G401 (cell line): ENCODE measurements at regions not wholly inside any gene's neighbourhood (a gene's known extent, or its start where the extent isn't known, plus 50 kb on each side); places are given as distances from the start of the nearest gene placed in this dataset.
A peak's percentile ranks its signal among the peaks of the same experiment; 100 is the strongest.
"Not testable (repeated sequence)": the region's sequence is repeated elsewhere in the genome, so short reads cannot be mapped to it uniquely, and the experiment has no call there.

Experiments
- DNase-seq: peaks from one replicate; pipeline ENCODE4 v3.0.0-alpha.2; 2015; ENCODE audit warnings: low spot score
- in situ Hi-C: cut with HindIII; loops from 2 replicates; pipeline ENCODE4 v1.10.0; 2016; ENCODE audit warnings: low sequenced_read_pairs, mixed read lengths

DNA sequence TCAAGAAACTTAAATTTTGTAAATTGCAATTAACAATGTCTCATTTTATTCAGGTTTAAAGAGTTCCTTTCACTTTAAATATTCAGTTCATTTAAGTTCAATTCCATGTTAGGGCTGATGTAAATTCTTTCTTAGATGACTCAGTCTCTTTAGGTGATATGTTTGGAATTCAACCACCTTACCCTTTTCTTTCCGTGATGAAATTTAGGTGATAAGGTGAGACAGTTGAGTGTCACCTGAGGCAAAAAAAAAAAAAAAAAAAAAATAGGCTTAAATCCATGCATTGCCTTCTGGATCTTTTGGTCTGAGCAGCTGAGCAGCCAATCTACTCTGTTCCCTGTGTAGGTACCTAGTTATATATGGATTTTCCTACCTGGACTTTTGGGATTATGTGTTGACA, 299.5 kb downstream of the DAD1 start:
- no peak for DNase-seq
- in situ Hi-C loops, result no loop called here

DNA sequence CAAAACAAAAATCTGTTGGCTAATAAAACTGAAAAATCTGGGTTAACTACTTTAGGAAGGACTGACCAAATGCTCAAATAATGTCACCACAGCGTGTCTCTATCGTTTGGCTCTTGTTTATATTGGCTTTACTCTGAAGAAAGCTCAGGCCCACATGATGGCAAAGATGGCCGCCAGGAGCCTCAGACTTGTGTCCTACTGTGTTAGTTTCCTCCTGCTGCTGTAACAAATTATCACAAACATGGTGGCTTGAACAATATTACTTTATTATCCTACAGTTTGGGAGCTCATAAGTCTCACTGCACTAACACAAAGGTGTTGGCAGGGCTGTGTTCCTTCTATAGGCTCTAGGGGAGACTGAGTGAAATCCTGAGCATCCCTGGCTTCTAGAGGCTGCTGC, 303.0 kb downstream of the DAD1 start:
- DNase-seq, result no peak
- in situ Hi-C loops, result no loop called here

DNA sequence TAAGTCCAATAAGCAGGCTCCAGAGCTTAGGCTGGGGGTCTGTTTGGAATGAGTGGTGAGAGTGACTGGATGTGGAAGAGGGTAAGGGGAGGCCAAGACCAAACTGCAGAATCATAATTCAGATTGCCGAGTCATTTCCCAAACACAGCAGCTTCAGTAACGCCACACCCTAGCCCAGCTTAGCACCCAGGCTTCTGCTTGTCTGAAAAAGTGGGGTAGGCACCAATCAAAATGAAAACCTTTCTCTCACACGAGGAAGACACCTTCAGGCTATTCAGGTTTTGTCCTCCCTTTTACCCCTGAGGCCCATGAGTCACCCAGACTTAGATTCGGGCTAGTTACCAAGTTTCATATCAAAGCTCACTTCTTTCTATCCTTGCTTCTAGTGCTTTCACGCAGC, 306.1 kb downstream of the DAD1 start:
- in situ Hi-C loops, result no loop called here
- DNase-seq, result no peak

DNA sequence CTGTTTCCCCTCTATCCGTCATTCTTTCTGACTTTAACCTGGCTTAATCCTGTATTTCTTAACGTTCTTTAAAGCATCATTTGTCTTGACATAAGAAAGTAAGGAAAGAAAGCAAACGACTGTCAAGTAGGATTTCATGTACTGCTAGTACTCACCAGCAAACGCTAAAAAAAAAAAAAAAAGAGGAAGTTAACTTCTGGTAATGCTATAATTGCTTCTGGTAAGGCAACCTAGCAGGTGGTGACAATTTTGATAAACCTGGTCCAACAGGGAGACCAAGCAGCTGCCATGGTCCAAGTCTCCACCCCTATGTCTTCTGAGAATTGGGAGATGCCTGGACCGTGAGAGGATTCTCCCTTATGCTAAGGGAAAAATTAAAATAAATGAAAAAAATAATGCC, 306.6 kb downstream of the DAD1 start:
- in situ Hi-C loops, result no loop called here

DNA sequence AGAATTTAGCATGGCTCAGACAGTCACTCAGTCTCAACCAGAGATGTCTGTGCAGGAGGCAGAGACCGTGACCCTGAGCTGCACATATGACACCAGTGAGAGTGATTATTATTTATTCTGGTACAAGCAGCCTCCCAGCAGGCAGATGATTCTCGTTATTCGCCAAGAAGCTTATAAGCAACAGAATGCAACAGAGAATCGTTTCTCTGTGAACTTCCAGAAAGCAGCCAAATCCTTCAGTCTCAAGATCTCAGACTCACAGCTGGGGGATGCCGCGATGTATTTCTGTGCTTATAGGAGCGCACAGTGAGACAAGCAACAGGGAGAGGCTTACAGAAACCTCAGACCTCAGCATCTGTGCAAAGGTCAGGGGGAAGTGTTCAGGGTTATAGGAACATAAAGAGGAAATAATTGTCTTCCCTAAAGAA, 307.6 kb downstream of the DAD1 start:
- DNase-seq, in situ Hi-C loops: not testable (repeated sequence)

More for the DNA sequence above, 306.6 kb downstream of the DAD1 start:
- DNase-seq, result no peak

DNA sequence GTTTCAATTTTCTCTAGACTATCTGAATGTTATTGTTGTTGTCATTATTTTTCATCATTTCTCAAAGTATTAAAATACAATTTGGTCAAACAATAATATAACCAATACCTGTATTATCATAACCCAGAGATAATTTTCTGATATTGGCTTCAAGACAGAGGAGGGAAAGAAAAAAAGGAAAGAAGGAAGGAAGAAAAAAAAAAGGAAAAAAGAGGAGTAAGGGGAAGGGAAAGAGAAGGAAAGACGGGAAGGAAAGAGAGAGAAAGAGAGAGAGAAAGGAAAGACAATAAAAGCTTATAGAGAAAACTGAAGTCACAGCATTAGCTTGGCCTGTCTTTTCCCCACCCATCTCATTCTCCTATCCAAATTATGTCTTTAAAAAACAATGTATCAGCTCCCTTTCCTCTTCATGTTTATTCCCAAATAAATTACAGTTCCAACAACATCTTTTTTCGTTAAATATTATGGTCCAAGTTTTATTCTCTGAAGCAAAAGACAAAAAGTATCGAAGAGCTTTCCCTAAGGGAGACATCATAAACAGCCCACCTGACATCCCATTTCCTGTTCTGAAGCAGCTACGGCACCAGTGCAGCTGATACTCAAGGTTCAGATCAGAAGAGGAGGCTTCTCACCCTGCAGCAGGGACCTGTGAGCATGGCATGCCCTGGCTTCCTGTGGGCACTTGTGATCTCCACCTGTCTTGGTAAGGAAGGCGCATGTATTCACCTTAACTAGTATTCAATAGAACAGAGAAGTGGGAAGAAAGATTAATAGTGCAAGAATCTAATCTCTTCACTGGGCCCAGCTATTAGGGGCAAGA, 308.3 kb downstream of the DAD1 start:
- in situ Hi-C loops, result no loop called here
- DNase-seq, result no peak

DNA sequence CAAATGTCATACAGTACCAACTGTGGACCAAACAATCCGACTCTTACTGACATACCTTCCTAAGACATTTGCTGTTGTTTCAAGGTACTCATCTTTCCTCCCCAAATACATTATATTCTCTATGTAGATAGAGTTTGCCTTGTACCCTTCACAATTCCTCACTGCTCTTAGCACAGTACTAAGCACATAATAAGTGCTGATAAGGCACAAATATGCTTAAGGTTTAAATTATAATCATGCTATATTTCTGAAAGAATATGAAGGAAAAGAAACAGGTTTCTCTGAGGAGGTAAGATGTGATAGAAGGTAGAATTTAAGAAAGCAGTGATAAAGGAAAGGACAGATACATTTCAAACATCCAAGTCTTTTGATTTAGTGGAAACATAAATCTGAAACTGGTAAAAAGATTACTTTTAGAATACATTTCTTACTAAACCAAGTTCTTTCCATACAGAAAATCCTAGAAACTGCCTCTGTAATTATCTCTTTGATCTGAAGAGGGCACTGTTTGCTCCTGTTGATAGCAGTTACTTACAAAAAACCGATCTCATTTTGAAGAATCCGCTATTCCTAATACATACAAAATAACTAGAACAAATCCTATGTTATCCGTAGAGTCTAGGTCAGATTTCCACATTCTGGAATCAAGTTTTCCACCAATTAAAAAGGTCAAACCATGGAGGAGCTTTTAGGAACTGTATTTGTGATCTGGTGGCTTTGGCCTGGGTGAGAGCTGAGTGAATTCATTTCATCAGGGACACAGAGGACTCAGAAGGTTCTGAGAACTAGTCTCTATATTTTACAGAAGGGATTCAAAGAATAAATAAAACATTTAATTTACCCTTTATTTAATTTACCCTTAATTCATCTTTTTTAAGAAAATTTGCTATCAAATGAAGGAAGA, 311.9 kb downstream of the DAD1 start:
- DNase-seq, result no peak
- in situ Hi-C loops, result no loop called here

DNA sequence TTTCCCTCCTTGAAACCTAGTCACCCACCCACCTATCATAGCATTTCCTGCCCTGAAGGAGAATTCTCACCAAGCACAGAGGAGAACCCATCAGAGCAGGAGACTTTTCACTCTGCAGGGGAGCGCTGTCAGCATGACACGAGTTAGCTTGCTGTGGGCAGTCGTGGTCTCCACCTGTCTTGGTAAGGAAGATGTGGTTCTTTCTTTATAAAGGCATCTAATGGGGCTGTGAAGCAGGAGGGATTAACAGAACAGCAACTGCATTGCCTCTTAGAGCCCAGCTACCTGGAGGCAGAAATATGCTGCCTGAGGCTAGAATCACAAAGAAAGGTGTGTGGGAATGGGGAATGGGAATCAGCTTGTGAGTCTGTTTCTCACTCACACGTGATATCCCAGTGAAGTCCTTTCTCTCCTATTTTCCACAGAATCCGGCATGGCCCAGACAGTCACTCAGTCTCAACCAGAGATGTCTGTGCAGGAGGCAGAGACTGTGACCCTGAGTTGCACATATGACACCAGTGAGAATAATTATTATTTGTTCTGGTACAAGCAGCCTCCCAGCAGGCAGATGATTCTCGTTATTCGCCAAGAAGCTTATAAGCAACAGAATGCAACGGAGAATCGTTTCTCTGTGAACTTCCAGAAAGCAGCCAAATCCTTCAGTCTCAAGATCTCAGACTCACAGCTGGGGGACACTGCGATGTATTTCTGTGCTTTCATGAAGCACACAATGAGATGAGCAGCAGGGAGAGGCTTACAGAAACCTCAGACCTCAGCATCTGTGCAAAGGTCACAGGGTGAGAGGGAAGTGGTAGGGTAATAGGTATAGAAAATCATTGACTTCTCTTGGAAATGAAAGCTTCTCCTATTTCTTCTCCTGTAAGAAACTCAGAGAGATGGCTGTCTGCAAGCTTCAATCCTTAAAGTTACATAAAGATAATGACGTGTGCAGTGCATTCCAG, 316.9 kb downstream of the DAD1 start:
- in situ Hi-C loops, result no loop called here
- no peak for DNase-seq

DNA sequence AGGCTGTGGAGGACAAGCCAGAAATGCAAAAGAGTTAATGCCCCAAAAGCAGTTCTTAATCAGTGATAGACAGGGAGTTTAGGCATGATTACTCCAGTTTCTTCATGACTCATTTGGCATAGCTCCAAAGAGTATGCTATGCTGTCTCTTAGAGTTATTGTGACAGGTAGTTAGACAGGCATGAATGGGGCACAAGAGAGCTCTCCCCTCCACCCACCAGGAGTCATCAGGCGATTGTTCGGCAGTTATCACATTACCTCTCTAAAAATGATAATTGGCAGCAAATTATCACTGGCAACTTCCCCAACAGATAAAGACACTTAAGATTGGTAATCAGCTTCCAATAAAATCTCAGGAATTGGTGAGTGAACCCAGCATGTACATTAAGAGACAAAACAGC, 320.1 kb downstream of the DAD1 start:
- in situ Hi-C loops, result no loop called here
- no peak for DNase-seq

DNA sequence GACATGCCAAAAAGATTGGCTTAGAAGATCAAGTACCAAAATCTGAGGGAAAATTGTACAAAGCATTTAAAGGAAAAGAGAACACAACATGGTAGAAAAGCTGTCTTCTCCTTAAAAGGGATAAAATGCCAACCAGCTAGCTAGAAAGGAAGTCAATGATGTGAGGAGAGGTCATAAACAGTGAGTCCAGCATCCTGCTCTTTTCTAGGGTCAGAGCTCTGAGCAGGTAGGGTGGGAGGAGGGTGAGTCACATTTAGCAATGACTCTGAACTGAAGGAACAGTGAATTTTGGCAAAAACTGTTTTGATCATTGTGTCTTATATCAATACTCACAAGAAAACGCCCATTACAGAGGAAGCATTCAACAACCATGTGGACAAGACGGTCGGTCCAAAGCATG, 322.3 kb downstream of the DAD1 start:
- in situ Hi-C loops, result no loop called here
- DNase-seq, result no peak

DNA sequence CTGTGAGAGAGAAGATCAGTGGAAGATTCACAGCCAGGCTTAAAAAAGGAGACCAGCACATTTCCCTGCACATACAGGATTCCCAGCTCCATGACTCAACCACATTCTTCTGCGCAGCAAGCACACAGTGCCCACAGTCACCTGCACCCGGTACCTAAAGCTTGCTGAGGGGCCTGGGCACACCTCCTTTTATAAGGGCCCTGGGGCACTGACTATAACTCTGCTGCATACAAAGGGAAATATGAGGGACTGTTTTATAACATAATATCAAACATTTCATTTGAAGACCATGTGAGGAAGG, 322.9 kb downstream of the DAD1 start:
- no peak for DNase-seq
- in situ Hi-C loops, result no loop called here

DNA sequence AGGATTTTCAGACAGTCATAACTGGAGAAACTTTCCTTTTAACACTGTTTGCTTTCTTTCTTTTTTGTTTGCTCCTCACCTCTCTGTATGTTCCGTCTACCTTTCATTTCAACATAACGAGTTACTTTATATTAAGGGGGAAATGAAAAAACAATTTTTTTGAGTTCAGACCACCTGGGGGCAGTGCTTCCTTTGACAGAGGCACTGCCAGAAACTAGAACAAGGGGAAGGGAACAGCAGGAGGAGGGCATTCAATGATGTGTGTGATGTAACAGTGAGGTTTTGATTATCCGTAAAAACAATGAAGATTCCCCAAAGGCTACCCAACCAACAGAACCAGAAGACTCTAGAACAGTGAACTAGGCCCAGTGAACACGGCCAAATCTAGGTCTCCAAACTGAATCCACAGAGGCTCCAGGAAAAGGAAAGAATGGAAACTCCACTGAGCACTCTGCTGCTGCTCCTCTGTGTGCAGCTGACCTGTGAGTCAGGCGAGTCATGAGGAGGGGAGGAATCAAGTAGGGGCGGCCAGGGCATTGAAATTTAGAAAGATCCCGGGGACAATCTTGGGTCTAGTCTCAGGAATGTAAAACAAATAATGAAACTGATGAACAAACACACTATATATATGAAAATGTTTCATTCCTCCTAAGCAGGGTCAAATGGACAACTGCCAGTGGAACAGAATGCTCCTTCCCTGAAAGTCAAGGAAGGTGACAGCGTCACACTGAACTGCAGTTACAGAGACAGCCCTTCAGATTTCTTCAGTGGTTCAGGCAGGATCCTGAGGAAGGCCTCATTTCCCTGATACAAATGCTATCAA, 323.5 kb downstream of the DAD1 start:
- in situ Hi-C loops, result no loop called here
- no peak for DNase-seq

DNA sequence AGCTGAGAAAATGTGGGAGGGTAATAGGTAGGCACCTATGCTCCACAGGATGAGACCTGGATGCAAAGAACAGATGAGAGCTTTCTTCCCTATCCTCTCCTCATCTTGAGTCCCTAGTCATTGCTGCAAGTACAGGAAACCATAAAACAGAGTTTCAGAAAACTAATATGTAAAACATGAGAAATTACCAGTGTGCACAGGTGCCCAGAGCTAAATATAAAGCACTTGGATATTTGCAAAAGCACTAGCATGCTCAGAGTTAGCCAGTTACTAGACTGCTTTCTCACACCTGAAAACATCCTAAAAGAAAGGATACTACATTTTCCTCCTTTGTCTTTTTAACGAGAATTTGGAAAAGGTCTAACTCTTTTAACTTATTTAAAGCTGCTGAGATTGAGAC, 324.3 kb downstream of the DAD1 start:
- in situ Hi-C loops, result no loop called here

DNA sequence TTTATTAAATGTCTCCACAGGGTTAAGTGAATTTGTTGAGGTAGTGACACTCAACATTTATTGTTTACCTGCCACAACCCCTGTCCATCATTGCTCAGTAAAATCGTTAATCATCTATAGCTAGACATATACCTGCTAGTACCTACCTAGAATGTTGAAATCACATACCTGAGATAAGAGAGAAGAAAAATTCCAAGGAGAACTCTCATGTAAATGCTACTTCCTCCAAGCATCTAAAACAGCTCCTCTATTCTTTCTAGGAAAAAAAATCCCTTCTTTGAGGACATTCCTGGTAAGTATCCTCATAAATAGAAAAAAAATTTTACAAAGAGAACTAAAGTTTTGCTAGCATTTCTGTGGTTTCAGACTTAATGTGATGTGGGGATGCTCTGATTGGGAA, 325.1 kb downstream of the DAD1 start:
- in situ Hi-C loops, result no loop called here
- DNase-seq, result no peak

More for the DNA sequence above, 324.3 kb downstream of the DAD1 start:
- DNase-seq, result no peak

DNA sequence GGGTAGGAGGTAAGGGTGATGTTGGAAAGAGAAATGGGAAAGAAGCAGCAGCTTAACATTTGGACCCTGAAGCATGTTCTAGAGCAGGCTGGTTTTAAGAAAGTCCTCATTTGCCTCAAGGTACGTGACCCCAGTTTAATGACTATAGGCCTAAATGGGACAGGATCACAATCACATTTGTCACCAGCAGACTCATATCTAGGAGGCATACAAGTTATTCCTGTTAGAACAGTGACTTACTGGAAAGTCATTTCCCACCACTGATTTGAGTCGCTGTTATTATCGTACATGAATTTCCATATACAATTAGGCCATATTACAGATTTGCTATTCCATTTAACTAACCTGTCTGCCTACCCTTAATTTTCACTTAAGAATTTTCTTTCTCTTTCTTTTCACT, 326.1 kb downstream of the DAD1 start:
- in situ Hi-C loops, result no loop called here
- no peak for DNase-seq

DNA sequence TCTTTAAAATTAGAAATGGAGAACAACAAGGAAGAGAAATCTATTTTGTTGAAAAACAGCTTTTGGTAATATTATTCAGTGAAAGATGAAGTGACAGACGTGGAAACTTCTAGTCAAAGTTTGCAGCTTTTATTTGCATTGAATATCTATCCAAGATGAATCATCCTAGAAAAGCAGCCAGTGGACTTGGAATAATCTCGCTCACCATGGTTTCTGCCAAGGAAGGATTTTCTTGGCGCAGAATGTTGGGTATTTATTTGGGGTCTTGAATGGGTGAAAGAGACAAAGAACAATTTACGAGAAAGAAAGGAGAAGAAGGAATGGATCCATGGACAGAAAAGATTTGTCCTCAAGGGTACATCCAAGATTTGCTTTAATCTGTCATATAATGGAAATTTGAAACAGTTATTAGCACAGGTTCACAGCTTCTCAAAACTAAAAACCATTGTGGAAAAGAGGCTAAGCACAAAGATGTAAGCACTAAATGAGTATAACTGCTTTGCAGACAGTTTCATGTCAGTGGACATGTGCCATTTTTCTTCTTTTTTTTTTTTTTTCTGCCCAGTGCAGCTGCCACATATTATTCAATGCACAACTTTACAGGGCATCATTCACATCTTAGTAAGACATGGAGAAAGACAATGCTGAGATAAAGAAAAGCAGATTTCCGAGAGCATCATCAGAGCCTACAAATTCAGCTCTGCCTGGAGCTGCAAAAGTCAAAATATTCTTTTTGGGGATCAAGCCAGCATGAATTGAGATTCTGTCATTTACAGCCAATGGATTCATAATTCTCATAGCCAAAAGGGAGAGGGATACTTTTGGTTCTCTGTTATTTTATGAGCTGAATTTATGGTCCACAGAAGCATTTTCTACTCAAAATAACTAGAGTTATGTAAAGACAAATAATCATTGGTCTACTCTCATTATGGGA, 333.7 kb downstream of the DAD1 start:
- no peak for DNase-seq
- in situ Hi-C loops, result no loop called here

DNA sequence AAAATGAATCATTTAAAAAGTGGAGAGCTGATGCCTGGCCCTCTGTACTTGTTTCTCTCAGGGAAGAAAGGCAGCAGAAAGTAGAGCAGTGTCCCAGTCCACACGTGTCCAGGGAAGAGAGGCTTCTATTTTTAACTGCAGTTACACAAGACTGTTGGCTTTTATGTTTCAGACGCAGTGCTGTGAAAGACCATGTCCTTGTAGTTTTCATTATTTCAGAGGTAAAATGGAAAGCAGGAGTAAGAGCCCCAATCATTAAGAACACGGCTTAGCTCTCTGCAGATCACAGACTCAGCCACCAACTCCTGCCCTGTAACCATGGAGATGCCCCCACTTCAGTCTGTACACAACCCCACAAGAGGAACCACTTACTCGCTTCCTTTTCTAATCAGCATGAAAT, 336.3 kb downstream of the DAD1 start:
- DNase-seq, result peak; percentile 21
- in situ Hi-C loops, result no loop called here

DNA sequence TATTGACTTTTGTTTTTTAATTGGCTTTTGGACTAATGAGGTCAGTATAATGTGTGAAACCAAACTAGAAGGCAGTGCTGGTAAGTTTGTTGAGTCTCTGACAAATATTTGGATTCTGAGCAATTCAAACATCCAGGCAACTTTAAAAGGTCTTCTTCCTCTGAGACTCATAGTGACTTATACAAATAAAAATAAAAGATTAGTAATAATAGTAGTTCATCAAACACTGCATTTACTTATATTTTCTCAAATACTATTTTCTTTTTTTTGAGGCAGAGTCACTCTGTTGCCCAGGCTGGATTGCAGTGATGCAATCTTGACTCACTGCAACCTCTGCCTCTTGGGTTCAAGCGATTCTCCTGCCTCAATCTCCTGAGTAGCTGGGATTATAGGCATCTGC, 337.9 kb downstream of the DAD1 start:
- in situ Hi-C loops, result no loop called here
- DNase-seq, result no peak
